HG03378 (cell line): ENCODE measurements at regions not wholly inside any gene's neighbourhood (a gene's known extent, or its start where the extent isn't known, plus 50 kb on each side); places are given as distances from the start of the nearest gene placed in this dataset.

Experiments
- ATAC-seq: cut with Tn5 transposase; IDR thresholded peaks from one replicate; pipeline ENCODE4 v1.9.1; 2021; ENCODE audit warnings: mild to moderate bottlenecking, moderate library complexity; ENCODE audit not compliant: unreplicated experiment

- ATAC-seq = no peak
These were observed 121.3 kb downstream of the SEC16B start for GRCh38 chr1:177848577-177848976.

GRCh38 chr1:177847843-177848242 lies 122.0 kb downstream of the SEC16B start:
- no peak for ATAC-seq

GRCh38 chr1:177838907-177839485 lies 130.9 kb downstream of the SEC16B start:
- no peak for ATAC-seq

- ATAC-seq = no peak
These were observed 136.2 kb downstream of the SEC16B start for GRCh38 chr1:177833631-177834030.

GRCh38 chr1:177830531-177831135 lies 139.2 kb downstream of the SEC16B start:
- ATAC-seq = no peak

GRCh38 chr1:177825276-177825901 lies 144.5 kb downstream of the SEC16B start:
- ATAC-seq = no peak

- peak; percentile 45 for ATAC-seq
These were observed 145.3 kb downstream of the SEC16B start for GRCh38 chr1:177824508-177824982.

- no peak for ATAC-seq
These were observed 149.6 kb downstream of the SEC16B start for GRCh38 chr1:177820213-177820612.

- peak; percentile 97 for ATAC-seq
These were observed 151.7 kb downstream of the SEC16B start for GRCh38 chr1:177817937-177818875.

- ATAC-seq = no peak
These were observed 157.2 kb downstream of the SEC16B start for GRCh38 chr1:177812650-177813049.

GRCh38 chr1:177812144-177812543 lies 157.7 kb downstream of the SEC16B start:
- no peak for ATAC-seq

GRCh38 chr1:177811429-177811828 lies 158.4 kb downstream of the SEC16B start:
- ATAC-seq = no peak

- ATAC-seq = peak; percentile 98
These were observed 160.0 kb downstream of the SEC16B start for GRCh38 chr1:177809819-177810218.

GRCh38 chr1:177802304-177802703 lies 167.6 kb downstream of the SEC16B start:
- ATAC-seq = no peak

- ATAC-seq = no peak
These were observed 168.1 kb downstream of the SEC16B start for GRCh38 chr1:177801790-177802189.

- peak; percentile 80 for ATAC-seq
These were observed 169.3 kb downstream of the SEC16B start for GRCh38 chr1:177800400-177801088.

- no peak for ATAC-seq
These were observed 170.1 kb downstream of the SEC16B start for GRCh38 chr1:177799746-177800145.

GRCh38 chr1:177798614-177799013 lies 171.2 kb downstream of the SEC16B start:
- ATAC-seq = peak; percentile 34

GRCh38 chr1:177796561-177796960 lies 173.3 kb downstream of the SEC16B start:
- ATAC-seq = no peak

- no peak for ATAC-seq
These were observed 175.4 kb downstream of the SEC16B start for GRCh38 chr1:177794376-177794991.
